Smooth muscle cell (in vitro differentiated cells): ENCODE measurements at regions not wholly inside any gene's neighbourhood (a gene's known extent, or its start where the extent isn't known, plus 50 kb on each side); places are given as distances from the start of the nearest gene placed in this dataset.

Experiments used
- DNase-seq: peaks from one replicate; lab custom pipeline; 2025; ENCODE audit not compliant: unreplicated experiment; lab: John Stamatoyannopoulos, UW
- H2AFZ ChIP-seq: fragments of 200-600 bp; sonication (generic); 2 replicates; pipeline ENCODE4 v1.6.0; 2016; ENCODE audit warnings: antibody characterized with exemption, low read depth, mild to moderate bottlenecking
- H3F3A ChIP-seq: fragments of 200-600 bp; sonication (generic); 2 replicates; pipeline ENCODE4 v1.6.0; 2017; ENCODE audit warnings: antibody characterized with exemption, low read depth
- H3K27ac ChIP-seq: fragments of 200-600 bp; sonication (generic); 2 replicates; pipeline ENCODE4 v1.5.1; 2016; ENCODE audit warnings: low read depth, mild to moderate bottlenecking
- H3K27me3 ChIP-seq: fragments of 200-600 bp; sonication (generic); 2 replicates; pipeline ENCODE4 v1.6.1; 2016; ENCODE audit warnings: low read depth, mild to moderate bottlenecking
- H3K36me3 ChIP-seq: fragments of 200-600 bp; sonication (generic); 2 replicates; pipeline ENCODE4 v1.5.1; 2016; ENCODE audit warnings: low read depth
- H3K4me1 ChIP-seq: fragments of 200-600 bp; sonication (generic); 2 replicates; pipeline ENCODE4 v1.5.1; 2016; ENCODE audit warnings: low read depth
- H3K4me2 ChIP-seq: fragments of 200-600 bp; sonication (generic); 2 replicates; pipeline ENCODE4 v1.6.0; 2016; ENCODE audit warnings: mild to moderate bottlenecking
- H3K4me3 ChIP-seq: fragments of 200-600 bp; sonication (generic); 2 replicates; pipeline ENCODE4 v1.5.1; 2016; ENCODE audit warnings: mild to moderate bottlenecking
- H3K79me2 ChIP-seq: fragments of 200-600 bp; sonication (generic); 2 replicates; pipeline ENCODE4 v1.6.0; 2016; ENCODE audit warnings: low read depth, mild to moderate bottlenecking
- H3K9ac ChIP-seq: fragments of 200-600 bp; sonication (generic); 2 replicates; pipeline ENCODE4 v1.6.0; 2016; ENCODE audit warnings: low read depth
- H3K9me3 ChIP-seq: fragments of 200-600 bp; sonication (generic); replicated peaks from 2 replicates; pipeline ENCODE4 v1.5.1; 2016; ENCODE audit warnings: low read depth
- H4K20me1 ChIP-seq: fragments of 200-600 bp; sonication (generic); 2 replicates; pipeline ENCODE4 v1.6.0; 2016; ENCODE audit warnings: low read depth
- WGBS: methylation state at CpG from one replicate; pipeline ENCODE4 v1.1.7; 2016; ENCODE audit warnings: low lambda C conversion rate; 5-methylcytosine and 5-hydroxymethylcytosine counted together
- TF ChIP-seq, protein P1 (sequence below): fragments of 200-600 bp; sonication (generic); IDR thresholded peaks from 2 replicates; pipeline ENCODE4 v1.5.1; 2017; ENCODE audit warnings: borderline replicate concordance, mild to moderate bottlenecking, antibody characterized with exemption; ENCODE audit not compliant: insufficient read depth, poor library complexity, severe bottlenecking

GRCh38 chr16:77059446-77059845, 131.5 kb upstream of the MON1B start:
- no peak for DNase-seq
- Histone ChIP-seq H3K36me3 (no peaks in the 10 kb centered on the region), H3K27ac (no peak overlapping the region), H3K4me2 (no peak overlapping the region), H3K4me3 (no peak overlapping the region), H3K79me2 (no peaks in the 10 kb centered on the region), H3F3A (no peaks in the 10 kb centered on the region), H3K9ac (no peak overlapping the region), H3K27me3 (no peaks in the 10 kb centered on the region), H2AFZ (no peak overlapping the region), H4K20me1 (no peaks in the 10 kb centered on the region), H3K4me1 (peaks cover 6% of the 10 kb centered on the region), H3K9me3 (no peaks in the 10 kb centered on the region)
- TF ChIP-seq, protein P1, sequence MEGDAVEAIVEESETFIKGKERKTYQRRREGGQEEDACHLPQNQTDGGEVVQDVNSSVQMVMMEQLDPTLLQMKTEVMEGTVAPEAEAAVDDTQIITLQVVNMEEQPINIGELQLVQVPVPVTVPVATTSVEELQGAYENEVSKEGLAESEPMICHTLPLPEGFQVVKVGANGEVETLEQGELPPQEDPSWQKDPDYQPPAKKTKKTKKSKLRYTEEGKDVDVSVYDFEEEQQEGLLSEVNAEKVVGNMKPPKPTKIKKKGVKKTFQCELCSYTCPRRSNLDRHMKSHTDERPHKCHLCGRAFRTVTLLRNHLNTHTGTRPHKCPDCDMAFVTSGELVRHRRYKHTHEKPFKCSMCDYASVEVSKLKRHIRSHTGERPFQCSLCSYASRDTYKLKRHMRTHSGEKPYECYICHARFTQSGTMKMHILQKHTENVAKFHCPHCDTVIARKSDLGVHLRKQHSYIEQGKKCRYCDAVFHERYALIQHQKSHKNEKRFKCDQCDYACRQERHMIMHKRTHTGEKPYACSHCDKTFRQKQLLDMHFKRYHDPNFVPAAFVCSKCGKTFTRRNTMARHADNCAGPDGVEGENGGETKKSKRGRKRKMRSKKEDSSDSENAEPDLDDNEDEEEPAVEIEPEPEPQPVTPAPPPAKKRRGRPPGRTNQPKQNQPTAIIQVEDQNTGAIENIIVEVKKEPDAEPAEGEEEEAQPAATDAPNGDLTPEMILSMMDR: no peak

DNA sequence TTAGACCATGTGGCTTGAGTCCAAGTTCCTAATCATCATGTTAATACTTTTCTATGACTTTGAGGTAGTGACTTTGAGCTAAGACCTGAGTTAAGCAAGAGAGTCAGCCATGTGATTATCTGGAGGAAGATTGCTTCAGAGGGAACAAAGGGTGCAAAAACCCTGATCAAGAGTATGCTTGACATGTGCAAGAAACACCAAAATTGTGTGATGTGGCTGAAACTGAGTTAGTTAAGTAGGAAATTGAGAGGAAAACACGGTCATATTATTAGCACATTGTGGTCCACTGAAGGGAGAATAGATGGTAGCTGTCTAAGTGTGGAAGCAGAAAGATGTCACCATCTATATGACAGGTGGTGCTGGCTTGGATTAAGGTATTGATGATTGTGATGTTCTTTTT, 130.4 kb upstream of the MON1B start:
- Histone ChIP-seq H4K20me1 (no peaks in the 10 kb centered on the region), H2AFZ (no peak overlapping the region), H3K27ac (no peak overlapping the region), H3F3A (no peaks in the 10 kb centered on the region), H3K27me3 (no peaks in the 10 kb centered on the region), H3K4me3 (no peak overlapping the region), H3K4me2 (no peak overlapping the region), H3K79me2 (no peaks in the 10 kb centered on the region), H3K4me1 (peaks cover 6% of the 10 kb centered on the region), H3K9ac (no peak overlapping the region), H3K9me3 (no peaks in the 10 kb centered on the region), H3K36me3 (no peaks in the 10 kb centered on the region)
- DNase-seq: no peak
- TF ChIP-seq, protein P1: no peak
- 91% methylated on average over 1 of the region's 1 CpG for WGBS

DNA sequence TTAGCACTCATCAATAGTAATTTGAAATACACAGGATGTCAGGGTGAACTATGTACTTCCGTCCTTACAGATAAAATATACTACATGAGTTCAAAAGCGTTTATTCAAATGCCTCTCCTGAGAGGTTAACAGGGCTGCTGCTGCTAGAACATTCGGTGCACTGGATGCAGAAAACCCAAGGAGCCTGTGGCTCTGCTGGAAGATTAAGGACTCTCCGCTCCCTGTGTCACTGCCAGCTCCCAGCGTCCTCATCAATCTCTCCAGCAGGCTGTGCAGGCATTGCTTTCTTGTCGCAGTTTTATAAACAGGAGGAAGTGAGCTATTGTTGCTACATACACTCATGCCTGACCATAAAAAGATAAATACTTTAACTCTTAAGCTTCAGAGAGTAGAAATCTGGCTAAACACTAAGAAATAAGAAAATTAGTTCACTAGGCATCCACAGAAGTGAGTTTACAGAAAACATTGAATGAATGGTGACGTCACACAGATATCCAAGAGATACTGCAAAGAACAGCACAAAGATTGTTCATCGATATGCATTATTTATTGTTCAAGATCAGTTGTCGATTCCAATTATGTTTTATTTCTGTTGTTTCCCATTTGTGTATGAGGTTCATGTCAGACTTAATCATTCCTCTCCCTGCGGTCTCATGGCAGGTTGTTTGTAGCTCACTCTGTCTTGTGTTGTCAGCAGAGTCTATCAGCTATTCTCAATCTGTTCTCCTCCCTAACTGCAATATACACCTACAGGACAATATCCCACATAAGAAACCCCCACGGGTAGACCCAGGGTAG, 127.9 kb upstream of the MON1B start:
- WGBS: 65% methylated on average over 11 of the region's 11 CpGs

GRCh38 chr16:77063676-77064016, 127.3 kb upstream of the MON1B start:
- no peak for DNase-seq
- Histone ChIP-seq H3K27me3 (peaks cover 4% of the 10 kb centered on the region), H2AFZ (no peak overlapping the region), H3K36me3 (no peaks in the 10 kb centered on the region), H3K79me2 (no peaks in the 10 kb centered on the region), H3F3A (no peaks in the 10 kb centered on the region), H4K20me1 (no peaks in the 10 kb centered on the region), H3K4me1 (peaks cover 6% of the 10 kb centered on the region), H3K9ac (no peak overlapping the region), H3K9me3 (no peaks in the 10 kb centered on the region), H3K4me3 (no peak overlapping the region), H3K4me2 (no peak overlapping the region), H3K27ac (no peak overlapping the region)
- WGBS: 46% methylated on average over 1 of the region's 1 CpG
- TF ChIP-seq, protein P1: no peak

More for the DNA sequence above, 127.9 kb upstream of the MON1B start:
- H3K4me3 ChIP-seq: no peak overlapping the region
- no peaks in the 10 kb centered on the region for H3K9me3 ChIP-seq
- no peak overlapping the region for H3K4me2 ChIP-seq
- no peaks in the 10 kb centered on the region for H3K27me3 ChIP-seq
- no peaks in the 10 kb centered on the region for H3K36me3 ChIP-seq
- H3K9ac ChIP-seq: no peak overlapping the region
- H3K79me2 ChIP-seq: no peaks in the 10 kb centered on the region
- H3K27ac ChIP-seq: no peak overlapping the region
- TF ChIP-seq, protein P1: no peak
- DNase-seq: no peak
- no peaks in the 10 kb centered on the region for H4K20me1 ChIP-seq
- no peaks in the 10 kb centered on the region for H3F3A ChIP-seq
- H3K4me1 ChIP-seq: peaks cover 6% of the 10 kb centered on the region
- peak overlapping the region; percentile 12 for H2AFZ ChIP-seq
